NCI-H510A treated with DMSO at 0.1 percent for 48 hours (cell line): ENCODE measurements at regions not wholly inside any gene's neighbourhood (a gene's known extent, or its start where the extent isn't known, plus 50 kb on each side); places are given as distances from the start of the nearest gene placed in this dataset.
"Not testable (repeated sequence)": the region's sequence is repeated elsewhere in the genome, so short reads cannot be mapped to it uniquely, and the experiment has no call there.

Experiments
- DNase-seq: peaks from one replicate; lab custom pipeline; 2025; lab: John Stamatoyannopoulos, UW

DNA sequence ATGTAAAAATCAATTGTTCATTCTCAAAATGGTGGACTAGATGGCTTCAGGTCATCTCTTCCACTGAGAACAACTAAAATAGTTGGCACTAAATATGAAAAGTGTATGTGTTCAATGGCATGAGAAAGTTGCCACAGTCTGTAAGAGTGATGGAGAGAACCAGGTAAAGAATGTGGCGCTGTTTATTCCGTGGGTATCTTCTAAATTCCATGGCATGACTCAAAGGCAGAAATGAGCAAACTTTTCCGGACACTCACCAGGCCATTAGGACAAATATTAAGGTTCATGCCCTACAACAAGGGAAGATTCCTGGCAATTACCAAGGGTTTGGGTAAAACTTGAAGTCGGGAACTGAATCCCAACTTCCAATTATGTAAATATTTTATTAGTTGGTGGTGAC, 825.4 kb upstream of the CDH6 start:
- DNase-seq = no peak

DNA sequence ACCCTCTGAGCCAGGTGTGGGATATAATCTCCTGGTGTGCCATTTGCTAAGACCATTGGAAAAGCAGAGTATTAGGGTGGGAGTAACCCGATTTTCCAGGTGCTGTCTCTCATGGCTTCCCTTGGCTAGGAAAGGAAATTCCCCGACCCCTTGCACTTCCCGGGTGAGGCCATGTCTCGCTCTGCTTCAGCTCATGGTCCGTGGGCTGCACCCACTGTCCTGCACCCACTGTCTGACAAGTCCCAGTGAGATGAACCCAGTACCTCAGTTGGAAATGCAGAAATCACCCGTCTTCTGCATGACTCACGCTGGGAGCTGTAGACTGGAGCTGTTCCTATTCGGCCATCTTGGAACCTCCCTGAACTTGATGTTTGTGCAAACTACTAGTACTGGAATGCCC, 828.5 kb upstream of the CDH6 start:
- not testable (repeated sequence) for DNase-seq

DNA sequence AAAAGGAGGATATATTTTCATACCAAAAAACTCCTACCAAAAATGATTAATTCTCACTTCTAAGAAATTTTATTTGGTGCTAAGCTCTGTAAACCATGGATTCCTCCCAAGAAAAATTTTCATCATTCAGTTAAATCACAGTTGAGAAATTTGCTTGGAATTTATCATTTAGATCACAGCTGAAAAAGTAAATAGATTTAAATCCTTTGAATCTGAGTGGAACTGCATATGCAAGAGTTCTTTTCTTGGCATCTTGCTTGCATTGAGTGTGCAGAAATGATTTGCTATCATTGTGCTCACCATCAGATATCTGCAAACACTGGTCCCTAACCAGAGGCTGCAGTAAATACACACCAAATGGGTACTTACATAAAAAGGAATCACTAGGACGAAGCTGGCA, 836.1 kb upstream of the CDH6 start:
- no peak for DNase-seq

DNA sequence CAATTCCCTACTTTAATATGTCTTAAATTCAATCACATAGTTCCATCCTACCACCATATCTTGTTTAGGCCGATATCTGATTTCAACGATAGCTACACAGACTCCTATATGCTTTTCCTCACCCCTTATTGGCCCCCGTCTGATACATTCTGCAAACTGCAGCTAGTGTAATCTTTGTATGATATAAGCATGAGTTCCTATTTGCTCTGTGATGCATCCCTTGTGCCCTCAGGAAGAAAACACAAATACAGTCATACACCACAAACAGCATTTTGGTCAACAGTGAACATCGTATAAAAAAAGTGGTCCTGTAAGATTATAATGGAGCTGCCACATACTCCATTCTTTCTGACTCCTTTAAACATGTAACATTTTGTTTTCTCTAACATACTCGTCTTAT, 837.8 kb upstream of the CDH6 start:
- no peak for DNase-seq

DNA sequence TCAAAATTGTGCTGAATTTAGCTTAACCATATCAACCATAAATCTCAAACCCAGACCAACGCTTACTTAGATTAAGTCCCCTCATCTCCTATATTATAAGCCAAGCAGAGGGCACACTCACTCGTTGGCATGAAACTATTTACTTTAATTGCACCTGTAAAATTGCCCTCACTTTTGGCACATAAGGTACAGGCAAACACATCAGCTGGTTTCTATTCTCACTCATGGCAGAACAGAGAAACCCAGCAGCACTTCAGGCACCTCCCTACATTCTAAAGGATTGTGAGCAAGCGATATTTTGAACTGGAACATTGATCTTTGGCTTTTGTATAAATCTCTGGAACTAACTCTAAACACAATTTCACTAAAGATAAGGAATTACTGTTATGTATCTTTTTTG, 845.6 kb upstream of the CDH6 start:
- no peak for DNase-seq

DNA sequence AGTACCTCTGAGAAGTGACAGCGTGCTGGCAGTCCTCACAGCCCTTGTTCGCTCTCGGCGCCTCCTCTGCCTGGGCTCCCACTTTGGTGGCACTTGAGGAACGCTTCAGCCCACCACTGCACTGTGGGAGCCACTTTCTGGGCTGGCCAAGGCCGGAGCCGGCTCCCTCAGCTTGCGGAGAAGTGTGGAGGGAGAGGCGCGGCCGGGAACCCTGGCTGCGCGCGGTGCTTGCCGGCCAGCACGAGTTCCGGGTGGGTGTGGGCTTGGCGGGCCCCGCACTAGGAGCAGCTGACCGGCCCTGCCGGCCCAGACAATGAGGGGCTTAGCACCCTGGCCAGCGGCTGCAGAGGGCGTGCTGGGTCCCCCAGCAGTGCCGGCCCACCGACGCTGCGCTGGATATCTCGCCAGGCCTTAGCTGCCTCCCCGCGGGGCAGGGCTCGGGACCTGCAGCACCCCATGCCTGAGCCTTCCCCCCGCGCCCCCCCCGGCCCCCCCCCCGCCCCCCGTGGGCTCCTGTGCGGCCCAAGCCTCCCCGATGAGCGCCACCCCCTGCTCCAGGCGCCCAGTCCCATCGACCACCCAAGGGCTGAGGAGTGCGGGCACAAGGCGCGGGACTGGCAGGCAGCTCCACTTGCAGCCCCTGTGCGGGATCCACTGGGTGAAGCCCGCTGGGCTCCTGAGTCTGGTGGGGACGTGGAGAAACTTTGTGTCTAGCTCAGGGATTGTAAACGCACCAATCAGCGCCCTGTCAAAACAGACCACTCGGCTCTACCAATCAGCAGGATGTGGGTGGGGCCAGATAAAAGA, 847.7 kb upstream of the CDH6 start:
- not testable (repeated sequence) for DNase-seq

DNA sequence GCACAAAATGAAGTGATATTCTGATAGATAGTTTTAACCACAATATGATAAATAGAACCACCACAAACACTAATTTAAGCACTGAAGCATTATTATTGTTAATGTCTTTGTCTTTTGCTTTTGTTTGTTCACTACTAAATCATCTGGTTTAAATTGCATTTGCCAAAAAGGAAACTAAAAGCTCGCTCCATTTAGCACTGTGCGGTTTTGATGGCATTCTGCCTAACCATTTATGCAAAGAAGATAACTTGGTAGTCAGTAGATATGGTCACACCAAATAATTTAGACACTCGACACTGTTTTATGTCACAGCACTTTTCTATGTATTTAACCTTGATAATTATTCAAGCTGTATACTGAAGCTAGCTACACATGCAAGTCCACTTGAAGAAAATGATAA, 849.8 kb upstream of the CDH6 start:
- no peak for DNase-seq

DNA sequence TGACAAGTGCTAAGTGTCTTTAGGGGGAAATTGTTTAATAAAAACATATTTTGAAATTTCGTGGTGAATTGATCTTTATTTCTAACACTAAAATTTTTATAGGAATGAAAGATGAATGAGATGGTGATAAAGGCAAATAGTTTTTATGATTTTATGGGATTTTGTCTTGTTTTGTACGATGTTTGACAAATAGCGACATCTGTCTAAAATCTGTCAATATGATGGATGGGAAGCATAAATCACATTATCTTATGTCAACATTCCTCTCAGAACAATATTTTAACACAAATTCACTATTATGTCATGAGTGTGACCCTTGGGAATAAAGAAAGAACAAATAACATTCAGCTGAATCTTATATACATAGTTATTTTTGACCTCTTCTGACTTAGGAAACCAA, 852.0 kb upstream of the CDH6 start:
- DNase-seq = no peak

DNA sequence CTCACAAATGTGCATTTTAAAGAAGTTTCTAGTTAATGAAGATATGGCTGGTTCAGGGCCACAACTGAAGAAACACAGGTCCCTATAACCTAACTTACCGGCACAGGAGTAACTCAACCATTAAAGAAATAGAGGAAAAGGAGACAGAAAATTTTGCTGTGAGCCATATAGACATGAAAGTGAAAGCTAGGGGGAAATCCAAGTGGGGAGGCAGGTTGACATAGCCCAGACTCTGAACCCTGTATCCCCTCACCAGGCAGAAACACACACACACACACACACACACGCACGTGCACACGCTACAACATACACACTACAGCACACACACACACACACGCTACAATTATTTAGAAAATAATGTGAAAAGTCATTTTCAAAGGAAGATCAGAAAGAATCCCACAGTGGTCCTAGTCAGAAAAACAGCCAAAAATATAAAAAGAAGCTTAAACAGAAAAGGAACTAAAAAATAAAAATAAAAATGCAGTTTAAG, 856.4 kb upstream of the CDH6 start:
- no peak for DNase-seq

DNA sequence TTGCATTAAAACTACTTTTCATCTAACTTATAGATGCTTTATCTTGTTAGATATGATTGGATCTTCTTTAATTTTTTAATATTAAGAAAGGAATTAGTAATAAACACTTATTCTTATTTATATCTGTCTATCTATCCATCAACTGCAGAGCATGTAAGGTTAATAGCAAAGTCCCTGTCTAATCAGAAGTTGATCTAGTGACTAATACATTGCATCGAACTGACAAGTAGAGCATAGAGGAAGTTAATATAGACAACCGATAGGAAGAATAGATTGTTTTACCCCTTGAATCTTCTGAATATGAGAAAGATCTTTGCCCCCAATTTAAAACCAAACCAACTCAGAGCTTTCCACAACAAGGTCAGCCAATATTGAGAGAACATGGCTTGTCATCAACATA, 862.0 kb upstream of the CDH6 start:
- no peak for DNase-seq

DNA sequence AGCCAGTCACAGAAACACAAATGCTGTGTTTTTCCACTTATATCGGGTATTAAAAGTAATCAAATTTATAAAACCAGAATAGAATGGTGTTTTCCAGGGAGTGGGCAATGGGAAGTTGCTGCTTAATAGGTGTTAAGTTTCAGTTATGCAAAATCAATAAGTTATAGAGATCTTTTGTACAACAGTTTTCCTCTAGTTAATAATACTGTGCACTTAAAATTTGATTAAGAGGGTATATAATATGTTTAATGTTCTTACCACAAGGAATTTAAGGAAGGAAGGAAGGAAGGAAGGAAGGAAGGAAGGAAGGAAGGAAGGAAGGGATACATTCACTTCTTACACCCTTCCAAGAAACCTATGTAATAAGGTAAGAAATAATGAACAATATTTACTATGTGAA, 867.7 kb upstream of the CDH6 start:
- no peak for DNase-seq

DNA sequence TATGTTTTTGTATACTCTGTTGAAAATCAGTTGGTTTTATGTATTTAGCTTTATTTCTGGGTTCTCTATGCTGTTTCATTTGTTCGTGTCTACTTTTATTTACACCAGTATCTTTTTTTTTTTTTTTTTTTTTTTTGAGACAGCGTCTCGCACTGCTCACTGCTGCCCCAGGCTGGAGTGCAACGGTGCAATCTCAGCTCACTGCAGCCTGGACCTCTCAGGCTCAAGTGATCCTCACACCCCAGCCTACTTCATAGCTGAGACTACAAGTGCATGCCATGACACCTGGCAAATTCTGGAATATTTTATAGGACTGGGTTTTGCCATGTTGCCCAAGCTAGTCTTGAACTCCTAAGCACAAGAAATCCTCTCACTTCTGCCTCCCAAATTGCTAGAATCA, 869.4 kb upstream of the CDH6 start:
- no peak for DNase-seq

DNA sequence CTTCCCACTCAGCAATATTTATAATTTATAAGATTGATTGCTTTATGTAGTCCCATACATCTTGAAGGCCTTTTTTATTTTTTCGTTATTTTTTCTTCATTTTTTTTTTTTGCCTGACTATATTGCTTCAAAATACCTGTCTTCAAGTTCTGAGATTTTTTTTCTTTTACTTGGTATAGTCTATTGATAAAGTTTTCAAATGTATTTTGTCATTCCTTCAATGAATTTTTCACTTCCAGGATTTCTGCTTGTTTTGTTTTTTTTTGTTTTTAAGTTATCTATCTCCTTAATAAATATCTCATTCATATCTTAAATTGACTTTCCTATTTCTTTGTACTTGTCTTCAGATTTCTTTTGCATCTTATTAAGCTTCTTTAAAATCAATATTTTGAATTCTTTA, 905.6 kb upstream of the CDH6 start:
- no peak for DNase-seq

DNA sequence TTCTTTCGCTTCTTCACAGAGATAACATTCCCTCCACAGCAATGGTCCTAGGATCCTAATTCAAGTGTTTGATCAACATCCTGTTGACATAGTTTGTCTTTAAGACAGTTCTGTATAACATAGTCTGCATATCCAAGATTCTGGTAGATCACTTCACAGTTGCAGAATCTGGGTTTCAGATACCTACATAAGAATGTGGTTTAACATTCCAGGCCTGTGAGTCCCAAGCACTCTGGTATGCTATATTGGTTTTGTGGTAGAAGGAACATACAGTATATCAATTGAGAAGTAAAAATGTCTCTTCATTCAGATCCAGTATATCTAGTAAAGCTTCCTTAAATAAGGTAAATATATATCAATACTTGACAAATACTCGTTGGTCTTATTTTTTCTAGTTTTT, 914.2 kb upstream of the CDH6 start:
- no peak for DNase-seq

DNA sequence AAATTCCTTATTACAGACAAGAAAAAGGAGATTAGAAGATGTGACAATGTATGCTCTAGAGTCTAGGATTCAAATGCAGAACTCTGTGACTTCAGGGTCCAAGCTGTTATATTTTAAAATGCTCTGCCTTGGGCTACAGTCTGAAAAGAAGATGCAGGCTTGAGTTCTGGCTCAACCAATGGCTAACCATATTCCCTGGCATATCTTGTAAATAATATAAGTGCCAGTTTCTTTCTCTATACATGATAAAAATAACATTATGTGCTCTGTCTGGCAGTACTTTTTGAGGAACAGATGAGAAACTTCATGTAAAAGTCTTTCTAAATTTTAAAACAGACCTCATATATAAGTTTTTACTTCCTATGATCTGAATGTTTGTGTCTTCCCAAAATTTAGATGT, 926.5 kb upstream of the CDH6 start:
- no peak for DNase-seq

DNA sequence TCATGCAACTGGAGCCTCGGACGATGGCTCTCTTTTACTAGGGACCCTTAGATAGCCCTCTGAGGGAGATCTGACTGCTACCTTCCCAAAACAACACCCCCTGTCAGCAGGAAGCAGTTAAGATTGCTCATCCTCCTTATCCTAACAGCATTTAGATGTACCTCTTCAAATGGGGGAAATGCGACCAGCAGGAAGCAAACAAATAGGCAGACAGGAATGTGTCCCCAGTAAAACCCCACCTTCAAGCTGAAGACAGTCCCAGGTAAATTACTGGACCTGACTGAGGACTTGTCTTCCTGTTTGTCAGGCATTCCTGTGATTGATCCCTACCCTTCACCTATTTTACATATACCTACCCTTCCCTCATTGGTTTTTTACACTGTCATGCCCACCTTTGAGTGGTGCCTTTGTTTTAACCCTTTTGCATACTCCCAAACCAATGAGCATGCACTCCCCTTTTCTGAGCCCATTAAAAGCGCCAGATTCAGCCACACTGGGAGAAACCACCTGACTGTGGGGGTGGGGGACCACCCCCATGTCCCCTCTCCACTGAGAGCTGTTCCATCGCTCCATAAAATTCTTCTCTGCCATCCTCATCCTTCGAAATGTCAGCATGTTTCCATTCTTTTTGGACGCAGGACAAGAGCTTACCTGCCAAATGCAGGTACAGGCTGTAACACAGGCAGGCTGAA, 954.0 kb upstream of the CDH6 start:
- DNase-seq = no peak

DNA sequence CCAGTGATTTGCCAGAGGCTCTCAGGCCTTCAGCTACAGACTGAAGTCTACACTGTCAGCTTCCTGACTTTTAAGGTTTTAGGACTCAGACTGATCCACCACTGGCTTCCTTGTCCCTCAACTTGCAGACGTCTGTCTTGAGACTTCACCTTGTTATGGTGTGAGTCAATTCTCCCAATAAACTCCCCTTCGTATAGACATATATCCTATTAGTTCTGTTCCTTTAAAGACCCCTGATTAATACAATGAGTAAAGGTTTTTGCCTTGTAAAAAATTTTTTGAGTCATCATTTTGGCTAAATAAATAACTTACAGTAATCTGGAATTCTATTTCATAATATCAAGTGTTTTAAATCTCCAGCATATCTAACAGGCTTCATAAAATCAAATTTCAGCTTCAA, 956.3 kb upstream of the CDH6 start:
- no peak for DNase-seq

DNA sequence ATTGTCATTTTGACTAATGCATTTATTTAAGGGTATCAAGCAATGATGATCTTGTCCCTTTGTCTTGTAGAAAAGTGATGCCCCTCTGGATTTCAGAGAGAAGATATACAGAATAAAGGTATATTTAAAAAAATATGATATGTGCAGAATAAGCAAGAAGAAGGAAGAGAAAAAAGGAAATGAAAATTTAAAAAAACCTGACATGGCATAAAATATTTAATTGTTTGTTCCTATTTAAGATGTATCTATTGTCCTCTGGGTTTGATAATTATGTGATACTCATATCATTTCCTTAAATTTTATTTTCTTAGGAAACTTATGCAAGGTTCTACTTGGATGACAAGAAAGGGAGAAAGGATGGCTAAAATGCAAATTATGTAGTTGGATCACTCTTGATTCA, 983.7 kb upstream of the CDH6 start:
- DNase-seq = no peak

DNA sequence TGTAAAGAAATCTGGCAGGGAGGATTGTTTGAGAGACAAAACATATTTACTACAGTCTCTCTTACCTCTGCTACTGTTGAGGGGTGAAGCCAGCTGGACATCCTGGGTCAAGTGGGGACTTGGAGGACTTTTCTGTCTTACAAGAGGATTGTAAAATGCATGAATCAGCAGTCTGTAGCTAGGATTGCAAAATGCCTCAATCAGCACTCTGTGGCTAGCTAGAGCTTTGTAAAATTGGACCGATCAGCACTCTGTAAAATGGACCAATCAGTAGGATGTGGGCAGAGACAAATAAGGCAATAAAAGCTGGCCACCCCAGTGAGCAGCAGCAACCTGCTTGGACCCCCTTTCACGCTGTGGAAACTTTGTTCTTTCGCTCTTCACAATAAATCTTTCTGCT, 995.8 kb upstream of the CDH6 start:
- peak; percentile 66 for DNase-seq

DNA sequence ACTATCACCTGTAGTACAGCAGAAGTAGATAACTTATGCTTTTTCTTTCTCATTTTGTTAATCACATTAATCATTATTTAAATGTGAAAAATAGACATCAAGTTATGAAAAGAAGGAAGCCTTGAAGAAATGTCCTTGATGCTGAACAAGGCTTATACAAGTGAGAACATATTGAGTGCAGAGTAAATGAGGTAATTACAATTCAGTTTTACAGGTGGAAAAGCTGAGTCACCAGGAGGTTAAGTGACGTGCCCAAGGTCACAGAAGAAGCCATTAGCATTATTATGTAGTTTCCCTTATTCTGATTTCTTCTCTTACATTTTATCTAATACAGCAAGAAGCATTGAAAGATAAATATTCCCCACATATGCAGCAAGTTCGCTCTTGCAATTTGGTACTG, 998.5 kb upstream of the CDH6 start:
- peak; percentile 97 for DNase-seq

DNA sequence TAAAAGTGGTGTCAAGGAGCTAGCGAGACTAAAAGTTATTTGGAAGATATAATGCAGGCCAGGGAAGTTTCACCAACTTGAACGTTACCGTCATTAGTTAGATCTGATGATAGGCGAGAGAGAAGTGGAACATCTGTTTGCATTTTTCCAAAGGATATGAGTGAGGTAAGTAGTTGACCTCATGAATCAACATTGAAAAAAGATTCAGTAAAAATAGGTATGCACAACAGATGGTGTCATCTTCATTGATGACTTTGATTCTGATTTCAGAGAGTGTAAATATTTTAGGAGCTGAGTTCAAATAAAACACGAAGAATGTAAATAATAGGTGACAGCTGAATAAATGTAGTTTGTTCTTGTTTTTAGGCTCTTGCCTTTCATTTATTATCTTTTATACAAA, 998.9 kb upstream of the CDH6 start:
- DNase-seq = peak; percentile 97

DNA sequence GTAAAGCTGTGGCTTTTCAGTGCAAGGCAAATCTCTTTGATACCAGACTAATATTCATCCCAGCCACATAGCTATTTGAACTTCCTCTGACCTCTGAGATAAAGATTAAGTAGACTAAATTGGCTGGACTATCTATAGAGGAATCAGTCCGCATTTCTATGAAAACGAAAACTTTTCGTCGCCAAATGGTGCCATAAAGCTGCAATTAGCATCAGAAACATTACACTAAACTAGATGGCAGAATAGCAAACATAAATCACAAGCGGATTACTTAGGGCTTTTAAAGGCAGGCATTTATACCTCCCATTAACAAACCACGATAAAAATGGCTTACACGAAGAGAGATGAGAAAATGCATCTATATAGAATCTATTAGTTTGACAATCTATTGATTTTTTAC, 1009.7 kb upstream of the CDH6 start:
- DNase-seq = no peak

DNA sequence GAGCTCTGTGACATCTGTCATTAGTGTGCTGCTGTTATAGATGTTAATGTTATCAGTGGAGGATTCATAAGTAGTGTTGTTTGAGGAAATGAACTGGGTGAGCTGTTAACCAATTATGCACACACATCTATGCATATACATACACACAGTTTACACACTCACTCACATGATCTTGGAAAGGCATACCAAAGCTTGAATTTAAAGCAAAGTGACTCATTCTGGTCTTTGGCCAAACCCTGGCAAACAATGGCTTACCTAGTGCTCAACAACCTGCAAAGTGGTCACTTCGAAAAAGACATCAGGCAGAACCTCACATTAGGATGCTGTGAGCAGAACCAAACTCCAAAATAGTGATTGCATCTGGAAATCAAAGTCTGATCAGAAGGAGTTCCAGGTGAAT, 1037.3 kb upstream of the CDH6 start:
- no peak for DNase-seq

DNA sequence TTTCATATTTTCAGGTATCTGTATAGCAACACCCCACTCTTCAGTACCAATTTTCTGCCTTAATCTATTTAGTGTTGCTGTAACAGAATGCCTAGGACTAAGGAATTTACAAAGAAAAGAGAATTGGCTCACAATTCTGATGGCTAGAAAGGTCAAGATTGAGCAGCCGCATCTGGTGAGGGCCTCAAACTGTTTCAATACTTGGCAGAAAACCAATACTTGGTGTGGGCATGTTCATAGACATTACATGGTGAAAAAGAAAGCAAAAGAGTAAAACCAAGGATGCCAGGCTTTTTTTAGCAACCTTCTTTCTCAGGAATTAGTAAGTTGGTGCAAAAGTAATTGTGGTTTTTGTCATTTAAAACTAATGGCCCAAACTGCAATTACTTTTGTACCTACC, 1041.1 kb upstream of the CDH6 start:
- DNase-seq = no peak
